ENCODE measurements at regions not wholly inside any gene's neighbourhood (a gene's known extent, or its start where the extent isn't known, plus 50 kb on each side); places are given as distances from the start of the nearest gene placed in this dataset.

GRCh38 chr7:118114175-118114574, 69.8 kb upstream of the LSM8 start:
- Mint-ChIP-seq H3K36me3 (ENCODE audit: low read depth) (peaks cover 2% of the 10 kb centered on the region), H3K27me3 (no peaks in the 10 kb centered on the region), H3K4me1 (no peaks in the 10 kb centered on the region), H3K9me3 (peaks cover 9% of the 10 kb centered on the region), H3K4me3 (no peak overlapping the region), H3K27ac (no peak overlapping the region)
- DNase-seq, result no peak
- ATAC-seq, result no peak

GRCh38 chr7:118129041-118129795, 54.7 kb upstream of the LSM8 start:
- no peak overlapping the region for H3K27ac Mint-ChIP-seq
- H3K27me3 Mint-ChIP-seq, result peaks cover 2% of the 10 kb centered on the region
- ATAC-seq (no peak), DNase-seq (no peak)
- no peaks in the 10 kb centered on the region for H3K36me3 Mint-ChIP-seq (ENCODE audit: low read depth)
- H3K9me3 Mint-ChIP-seq, result peaks cover 5% of the 10 kb centered on the region
- no peak overlapping the region for H3K4me3 Mint-ChIP-seq
- no peaks in the 10 kb centered on the region for H3K4me1 Mint-ChIP-seq

DNA sequence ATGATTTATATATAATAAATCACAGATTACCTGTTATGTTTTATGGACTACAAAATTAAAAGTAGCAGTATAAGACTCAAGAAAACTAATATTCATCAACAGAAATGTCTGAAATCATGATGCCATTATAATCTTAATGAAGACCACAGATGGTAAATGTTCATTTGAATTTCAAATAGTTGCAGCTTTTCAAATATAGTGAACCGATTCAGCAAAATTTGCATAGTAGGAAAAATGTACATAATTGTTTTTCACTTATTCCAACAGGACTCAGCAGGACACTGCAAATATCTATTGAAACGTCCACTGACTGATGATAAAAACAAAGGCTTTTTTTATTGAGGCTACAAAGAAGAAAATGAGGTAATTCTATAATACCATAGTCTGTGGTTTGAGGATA, 51.2 kb upstream of the LSM8 start:
- Mint-ChIP-seq H3K4me1 (no peaks in the 10 kb centered on the region), H3K27ac (no peak overlapping the region), H3K36me3 (ENCODE audit: low read depth) (no peaks in the 10 kb centered on the region), H3K9me3 (peaks cover 10% of the 10 kb centered on the region), H3K4me3 (no peak overlapping the region), H3K27me3 (peaks cover 7% of the 10 kb centered on the region)
- DNase-seq (no peak), ATAC-seq (no peak)
